ENCODE measurements at regions not wholly inside any gene's neighbourhood (a gene's known extent, or its start where the extent isn't known, plus 50 kb on each side); places are given as distances from the start of the nearest gene placed in this dataset.

GRCh38 chr3:117485841-117486240, 776.3 kb downstream of the TUSC7 start:
- H3K27ac ChIP-seq (ENCODE audit: low read length) = no peak overlapping the region
- H3K4me1 ChIP-seq (ENCODE audit: control insufficient read depth, low read depth, low read length) = peaks cover 8% of the 10 kb centered on the region
- H3K36me3 ChIP-seq (ENCODE audit: control insufficient read depth, low read depth, low read length) = no peaks in the 10 kb centered on the region
- H3K27me3 ChIP-seq (ENCODE audit: control insufficient read depth, insufficient read depth, low read length) = no peaks in the 10 kb centered on the region
- H3K4me3 ChIP-seq (ENCODE audit: low read length) = no peak overlapping the region
- no peak overlapping the region for H3K9ac ChIP-seq (ENCODE audit: low read length)
- H3K9me3 ChIP-seq (ENCODE audit: control insufficient read depth, low read depth, low read length) = no peaks in the 10 kb centered on the region

GRCh38 chr3:117486719-117487716, 777.4 kb downstream of the TUSC7 start:
- H3K4me3 ChIP-seq (ENCODE audit: low read length) = no peak overlapping the region
- no peaks in the 10 kb centered on the region for H3K9me3 ChIP-seq (ENCODE audit: control insufficient read depth, low read depth, low read length)
- H3K27ac ChIP-seq (ENCODE audit: low read length) = no peak overlapping the region
- no peak overlapping the region for H3K9ac ChIP-seq (ENCODE audit: low read length)
- H3K36me3 ChIP-seq (ENCODE audit: control insufficient read depth, low read depth, low read length) = no peaks in the 10 kb centered on the region
- H3K27me3 ChIP-seq (ENCODE audit: control insufficient read depth, insufficient read depth, low read length) = no peaks in the 10 kb centered on the region
- H3K4me1 ChIP-seq (ENCODE audit: control insufficient read depth, low read depth, low read length) = peaks cover 8% of the 10 kb centered on the region

- Histone ChIP-seq H3K36me3 (ENCODE audit: control insufficient read depth, low read depth, low read length) (no peaks in the 10 kb centered on the region), H3K27me3 (ENCODE audit: control insufficient read depth, insufficient read depth, low read length) (no peaks in the 10 kb centered on the region), H3K27ac (ENCODE audit: low read length) (no peak overlapping the region), H3K9ac (ENCODE audit: low read length) (no peak overlapping the region), H3K4me1 (ENCODE audit: control insufficient read depth, low read depth, low read length) (peaks cover 4% of the 10 kb centered on the region), H3K9me3 (ENCODE audit: control insufficient read depth, low read depth, low read length) (no peaks in the 10 kb centered on the region), H3K4me3 (ENCODE audit: low read length) (no peak overlapping the region)
These were observed 779.4 kb downstream of the TUSC7 start for GRCh38 chr3:117488983-117489382.

GRCh38 chr3:117489663-117490079, 780.1 kb downstream of the TUSC7 start:
- H3K4me1 ChIP-seq (ENCODE audit: control insufficient read depth, low read depth, low read length) = peaks cover 4% of the 10 kb centered on the region
- no peak overlapping the region for H3K9ac ChIP-seq (ENCODE audit: low read length)
- H3K4me3 ChIP-seq (ENCODE audit: low read length) = no peak overlapping the region
- no peak overlapping the region for H3K27ac ChIP-seq (ENCODE audit: low read length)
- H3K9me3 ChIP-seq (ENCODE audit: control insufficient read depth, low read depth, low read length) = no peaks in the 10 kb centered on the region
- H3K36me3 ChIP-seq (ENCODE audit: control insufficient read depth, low read depth, low read length) = no peaks in the 10 kb centered on the region
- H3K27me3 ChIP-seq (ENCODE audit: control insufficient read depth, insufficient read depth, low read length) = no peaks in the 10 kb centered on the region

- H3K9me3 ChIP-seq (ENCODE audit: control insufficient read depth, low read depth, low read length) = no peaks in the 10 kb centered on the region
- H3K4me3 ChIP-seq (ENCODE audit: low read length) = no peak overlapping the region
- H3K9ac ChIP-seq (ENCODE audit: low read length) = no peak overlapping the region
- no peak overlapping the region for H3K27ac ChIP-seq (ENCODE audit: low read length)
- peaks cover 4% of the 10 kb centered on the region for H3K4me1 ChIP-seq (ENCODE audit: control insufficient read depth, low read depth, low read length)
- no peaks in the 10 kb centered on the region for H3K36me3 ChIP-seq (ENCODE audit: control insufficient read depth, low read depth, low read length)
- no peaks in the 10 kb centered on the region for H3K27me3 ChIP-seq (ENCODE audit: control insufficient read depth, insufficient read depth, low read length)
These were observed 781.1 kb downstream of the TUSC7 start for GRCh38 chr3:117490716-117491115.

- no peaks in the 10 kb centered on the region for H3K36me3 ChIP-seq (ENCODE audit: control insufficient read depth, low read depth, low read length)
- H3K4me1 ChIP-seq (ENCODE audit: control insufficient read depth, low read depth, low read length) = no peaks in the 10 kb centered on the region
- H3K9me3 ChIP-seq (ENCODE audit: control insufficient read depth, low read depth, low read length) = no peaks in the 10 kb centered on the region
- no peak overlapping the region for H3K4me3 ChIP-seq (ENCODE audit: low read length)
- no peak overlapping the region for H3K27ac ChIP-seq (ENCODE audit: low read length)
- no peaks in the 10 kb centered on the region for H3K27me3 ChIP-seq (ENCODE audit: control insufficient read depth, insufficient read depth, low read length)
- no peak overlapping the region for H3K9ac ChIP-seq (ENCODE audit: low read length)
These were observed 786.0 kb downstream of the TUSC7 start for GRCh38 chr3:117495620-117496019.

GRCh38 chr3:117499189-117499870, 789.8 kb downstream of the TUSC7 start:
- no peaks in the 10 kb centered on the region for H3K36me3 ChIP-seq (ENCODE audit: control insufficient read depth, low read depth, low read length)
- no peaks in the 10 kb centered on the region for H3K4me1 ChIP-seq (ENCODE audit: control insufficient read depth, low read depth, low read length)
- no peaks in the 10 kb centered on the region for H3K27me3 ChIP-seq (ENCODE audit: control insufficient read depth, insufficient read depth, low read length)
- H3K27ac ChIP-seq (ENCODE audit: low read length) = no peak overlapping the region
- no peak overlapping the region for H3K4me3 ChIP-seq (ENCODE audit: low read length)
- no peak overlapping the region for H3K9ac ChIP-seq (ENCODE audit: low read length)
- H3K9me3 ChIP-seq (ENCODE audit: control insufficient read depth, low read depth, low read length) = no peaks in the 10 kb centered on the region

GRCh38 chr3:117507958-117508357, 798.4 kb downstream of the TUSC7 start:
- Histone ChIP-seq H3K27ac (ENCODE audit: low read length) (no peak overlapping the region), H3K27me3 (ENCODE audit: control insufficient read depth, insufficient read depth, low read length) (no peaks in the 10 kb centered on the region), H3K4me1 (ENCODE audit: control insufficient read depth, low read depth, low read length) (no peaks in the 10 kb centered on the region), H3K4me3 (ENCODE audit: low read length) (no peak overlapping the region), H3K9ac (ENCODE audit: low read length) (no peak overlapping the region), H3K36me3 (ENCODE audit: control insufficient read depth, low read depth, low read length) (no peaks in the 10 kb centered on the region), H3K9me3 (ENCODE audit: control insufficient read depth, low read depth, low read length) (no peaks in the 10 kb centered on the region)

GRCh38 chr3:117509858-117510257, 800.3 kb downstream of the TUSC7 start:
- Histone ChIP-seq H3K9ac (ENCODE audit: low read length) (no peak overlapping the region), H3K9me3 (ENCODE audit: control insufficient read depth, low read depth, low read length) (no peaks in the 10 kb centered on the region), H3K27me3 (ENCODE audit: control insufficient read depth, insufficient read depth, low read length) (no peaks in the 10 kb centered on the region), H3K4me1 (ENCODE audit: control insufficient read depth, low read depth, low read length) (no peaks in the 10 kb centered on the region), H3K4me3 (ENCODE audit: low read length) (no peak overlapping the region), H3K27ac (ENCODE audit: low read length) (no peak overlapping the region), H3K36me3 (ENCODE audit: control insufficient read depth, low read depth, low read length) (no peaks in the 10 kb centered on the region)

GRCh38 chr3:117510396-117510795, 800.8 kb downstream of the TUSC7 start:
- Histone ChIP-seq H3K36me3 (ENCODE audit: control insufficient read depth, low read depth, low read length) (no peaks in the 10 kb centered on the region), H3K27me3 (ENCODE audit: control insufficient read depth, insufficient read depth, low read length) (no peaks in the 10 kb centered on the region), H3K9me3 (ENCODE audit: control insufficient read depth, low read depth, low read length) (no peaks in the 10 kb centered on the region), H3K4me1 (ENCODE audit: control insufficient read depth, low read depth, low read length) (no peaks in the 10 kb centered on the region), H3K9ac (ENCODE audit: low read length) (no peak overlapping the region), H3K27ac (ENCODE audit: low read length) (no peak overlapping the region), H3K4me3 (ENCODE audit: low read length) (no peak overlapping the region)

GRCh38 chr3:117512975-117513374, 803.4 kb downstream of the TUSC7 start:
- no peak overlapping the region for H3K9ac ChIP-seq (ENCODE audit: low read length)
- no peaks in the 10 kb centered on the region for H3K27me3 ChIP-seq (ENCODE audit: control insufficient read depth, insufficient read depth, low read length)
- H3K4me1 ChIP-seq (ENCODE audit: control insufficient read depth, low read depth, low read length) = no peaks in the 10 kb centered on the region

More at GRCh38 chr3:117512975-117513374, 803.4 kb downstream of the TUSC7 start:
- Histone ChIP-seq H3K27ac (ENCODE audit: low read length) (no peak overlapping the region), H3K4me3 (ENCODE audit: low read length) (no peak overlapping the region), H3K36me3 (ENCODE audit: control insufficient read depth, low read depth, low read length) (no peaks in the 10 kb centered on the region), H3K9me3 (ENCODE audit: control insufficient read depth, low read depth, low read length) (no peaks in the 10 kb centered on the region)

All from iPS-18a (cell line).